HCT116 (cell line): ENCODE measurements at regions not wholly inside any gene's neighbourhood (a gene's known extent, or its start where the extent isn't known, plus 50 kb on each side); places are given as distances from the start of the nearest gene placed in this dataset.

Experiments
- ATAC-seq: fragments of 200-7000 bp; cut with Tn5 transposase; 2 replicates; pipeline ENCODE4 v1.9.1; 2020; ENCODE audit warnings: mild to moderate bottlenecking, moderate library complexity
- BruUV-seq: library from RNA; stranded (reverse); fragments of 400-500 nt; replicated peaks from 2 replicates; lab custom pipeline; 2021; lab: Mats Ljungman, UMichigan
- CTCF ChIA-PET: fragments of 300-600 bp; sonication (Branson Sonifier 250); formaldehyde crosslinking; loops from one replicate; lab custom pipeline; 2021; ENCODE audit warnings: antibody characterized with exemption; lab: Charles Lee
- POLR2A ChIA-PET: fragments of 300-600, 350-600 bp; sonication (Branson Sonifier 250); formaldehyde crosslinking; loops from one replicate; lab custom pipeline; 2021; ENCODE audit warnings: antibody characterized with exemption; lab: Charles Lee
- RAD21 ChIA-PET, 2 experiments: fragments of 300-600 bp; sonication (Branson Sonifier 250); formaldehyde crosslinking; loops; one replicate each; lab custom pipeline; 2023; ENCODE audit warnings: low total read pairs in 2 of 2; ENCODE audit not compliant: uncharacterized antibody in 2 of 2, unreplicated experiment in 2 of 2, low non-redundant PET in 1 of 2; lab: Charles Lee
- DNase-seq: peaks from one replicate; pipeline ENCODE4 v3.0.0-alpha.2; 2010; ENCODE audit warnings: low read depth, low spot score
- H2AFZ ChIP-seq: fragments of 200-600 bp; shearing (Covaris generic), sonication (generic); 2 replicates; pipeline ENCODE4 v1.6.1; 2017; ENCODE audit warnings: low read depth, mixed run types, mixed read lengths, antibody characterized with exemption, low read length; ENCODE audit not compliant: poor library complexity, severe bottlenecking
- H3K27ac ChIP-seq: 2 replicates; pipeline ENCODE4 v1.5.1; 2012; ENCODE audit warnings: low read depth, low read length
- H3K27me3 ChIP-seq: fragments of 200-600 bp; sonication (generic); 2 replicates; pipeline ENCODE4 v1.6.1; 2016; ENCODE audit warnings: mixed run types, low read length, mixed read lengths; ENCODE audit not compliant: insufficient read depth
- H3K36me3 ChIP-seq, 2 experiments: fragments of 200-500 bp in 1 of 2; fragments of 200-600 bp in 1 of 2; sonication (Bioruptor generic) in 1 of 2; sonication (generic) in 1 of 2; 2 replicates each; pipeline versions ENCODE4 v1.5.1 to v1.6.1; 2014 to 2016; ENCODE audit warnings: low read length in 2 of 2, inconsistent platforms in 1 of 2, mixed read lengths in 1 of 2, mixed run types in 1 of 2; ENCODE audit not compliant: insufficient read depth in 2 of 2, control insufficient read depth in 1 of 2
- H3K4me1 ChIP-seq, 2 experiments: fragments of 200-600 bp in 1 of 2; sonication (generic) in 1 of 2; 2 replicates each; pipeline versions ENCODE4 v1.5.1 to v1.6.1; 2012 to 2017; ENCODE audit warnings: low read length in 2 of 2, inconsistent platforms in 1 of 2, mild to moderate bottlenecking in 1 of 2, mixed read lengths in 1 of 2, mixed run types in 1 of 2, moderate library complexity in 1 of 2; ENCODE audit not compliant: insufficient read depth in 2 of 2, control insufficient read depth in 1 of 2
- H3K4me2 ChIP-seq: fragments of 200-600 bp; sonication (generic); 2 replicates; pipeline ENCODE4 v1.6.1; 2017; ENCODE audit warnings: mixed run types, low read length, mixed read lengths
- H3K4me3 ChIP-seq, 2 experiments: fragments of 200-600 bp in 1 of 2; sonication (generic) in 1 of 2; replicated peaks in 1 of 2; 2 replicates each; pipeline ENCODE4 v1.5.1; 2011 to 2016; ENCODE audit warnings: low read length in 2 of 2, control low read depth in 1 of 2, low read depth in 1 of 2, mild to moderate bottlenecking in 1 of 2, mixed read lengths in 1 of 2, mixed run types in 1 of 2
- H3K79me2 ChIP-seq: fragments of 200-600 bp; sonication (generic); 2 replicates; pipeline ENCODE4 v1.6.1; 2017; ENCODE audit warnings: mild to moderate bottlenecking, mixed run types, low read length, moderate library complexity, mixed read lengths; ENCODE audit not compliant: insufficient read depth
- H3K9ac ChIP-seq: fragments of 200-600 bp; sonication (generic); 2 replicates; pipeline ENCODE4 v1.6.1; 2016; ENCODE audit warnings: low read length, mixed read lengths
- H3K9me2 ChIP-seq: fragments of 200-600 bp; sonication (generic), shearing (Covaris generic); 2 replicates; pipeline ENCODE4 v1.6.1; 2017; ENCODE audit warnings: mixed run types, mild to moderate bottlenecking, moderate library complexity; ENCODE audit not compliant: insufficient read depth
- H3K9me3 ChIP-seq, 2 experiments: fragments of 200-500 bp in 1 of 2; fragments of 200-600 bp in 1 of 2; sonication (Bioruptor generic) in 1 of 2; sonication (generic) in 1 of 2; 2 replicates each; pipeline ENCODE4 v1.6.1; 2014 to 2017; ENCODE audit warnings: low read length in 2 of 2, mixed read lengths in 2 of 2, inconsistent platforms in 1 of 2, low read depth in 1 of 2, mild to moderate bottlenecking in 1 of 2, mixed run types in 1 of 2, moderate library complexity in 1 of 2; ENCODE audit not compliant: control insufficient read depth in 1 of 2, insufficient read depth in 1 of 2
- H4K20me1 ChIP-seq: fragments of 200-600 bp; sonication (generic), shearing (Covaris generic); 2 replicates; pipeline ENCODE4 v1.6.1; 2017; ENCODE audit warnings: mixed run types, mild to moderate bottlenecking, moderate library complexity; ENCODE audit not compliant: insufficient read depth
- ATF3 ChIP-seq: IDR thresholded peaks from 2 replicates; pipeline ENCODE4 v1.6.1; 2012
- CBX3 ChIP-seq: IDR thresholded peaks from 2 replicates; pipeline ENCODE4 v1.6.1; 2012; ENCODE audit warnings: low read depth
- CEBPB ChIP-seq: IDR thresholded peaks from 2 replicates; pipeline ENCODE4 v1.6.1; 2012; ENCODE audit warnings: low read depth
- EGR1 ChIP-seq: IDR thresholded peaks from 2 replicates; pipeline ENCODE4 v1.6.1; 2012; ENCODE audit warnings: low read depth
- ELF1 ChIP-seq: IDR thresholded peaks from 2 replicates; pipeline ENCODE4 v1.6.1; 2012; ENCODE audit warnings: low read depth, borderline replicate concordance
- EZH2 ChIP-seq: fragments of 200-600 bp; sonication (generic); IDR thresholded peaks from 2 replicates; pipeline ENCODE4 v1.6.1; 2017; ENCODE audit warnings: antibody characterized with exemption, mixed run types
- EZH2phosphoT487 ChIP-seq: fragments of 200-600 bp; IDR thresholded peaks from 2 replicates; pipeline ENCODE4 v1.6.1; 2018; ENCODE audit warnings: antibody characterized with exemption, borderline replicate concordance
- FOSL1 ChIP-seq: IDR thresholded peaks from 2 replicates; pipeline ENCODE4 v1.6.1; 2012; ENCODE audit warnings: low read depth
- MAX ChIP-seq: IDR thresholded peaks from 2 replicates; pipeline ENCODE4 v1.6.1; 2012
- POLR2A ChIP-seq: IDR thresholded peaks from 2 replicates; pipeline ENCODE4 v1.7.0; 2011; ENCODE audit warnings: borderline replicate concordance; ENCODE audit not compliant: insufficient read depth, insufficient read length; ENCODE audit errors: extremely low read depth
- POLR2AphosphoS5 ChIP-seq: IDR thresholded peaks from 2 replicates; pipeline ENCODE4 v1.6.1; 2011; ENCODE audit warnings: mild to moderate bottlenecking, low read depth, low read length, moderate library complexity
- RAD21 ChIP-seq: IDR thresholded peaks from 2 replicates; pipeline ENCODE4 v1.6.1; 2012; ENCODE audit warnings: low read depth, mild to moderate bottlenecking
- SIN3A ChIP-seq: IDR thresholded peaks from 2 replicates; pipeline ENCODE4 v1.6.1; 2012; ENCODE audit warnings: low read depth
- SP1 ChIP-seq: IDR thresholded peaks from 2 replicates; pipeline ENCODE4 v1.6.1; 2012; ENCODE audit warnings: low read depth
- SRF ChIP-seq: IDR thresholded peaks from 2 replicates; pipeline ENCODE4 v1.6.1; 2012; ENCODE audit warnings: low read depth
- YY1 ChIP-seq: IDR thresholded peaks from 2 replicates; pipeline ENCODE4 v1.6.1; 2011; ENCODE audit warnings: low read length, low read depth, moderate library complexity, mild to moderate bottlenecking; ENCODE audit not compliant: insufficient replicate concordance; ENCODE audit errors: extremely low read depth
- ZFX ChIP-seq: fragments of 450-650 bp; IDR thresholded peaks from 2 replicates; pipeline ENCODE4 v1.6.1; 2017
- ZNF274 ChIP-seq: fragments of 200-500 bp; sonication (Bioruptor generic); IDR thresholded peaks from 2 replicates; pipeline ENCODE4 v1.6.1; 2014; ENCODE audit warnings: mild to moderate bottlenecking, low read depth, low read length, inconsistent platforms
- intact Hi-C: fragments of 100-400 bp; cut with micrococcal nuclease; formaldehyde crosslinking; loops from 2 replicates; pipeline ENCODE4 v1.10.0; 2022
- TF ChIP-seq, protein P1 (sequence below): IDR thresholded peaks from 2 replicates; pipeline ENCODE4 v1.6.1; 2011; ENCODE audit warnings: mild to moderate bottlenecking, low read length, moderate library complexity; ENCODE audit not compliant: insufficient replicate concordance; ENCODE audit errors: extremely low read depth
- TF ChIP-seq, protein P2 (sequence below): IDR thresholded peaks from 2 replicates; pipeline ENCODE4 v1.6.1; 2012; ENCODE audit warnings: low read depth

- Histone ChIP-seq H3K36me3 (no peaks in the 10 kb centered on the region), H3K79me2 (no peaks in the 10 kb centered on the region), H3K27ac (no peak overlapping the region), H3K4me2 (no peak overlapping the region), H3K9me2 (no peaks in the 10 kb centered on the region), H3K27me3 (peaks cover 8% of the 10 kb centered on the region; the same call in 1 of the 2 replicates), H3K4me1 (no peaks in the 10 kb centered on the region), H4K20me1 (no peaks in the 10 kb centered on the region), H3K4me3 (no peak overlapping the region), H2AFZ (no peak overlapping the region), H3K9me3 (no peaks in the 10 kb centered on the region; a peak in 1 of 4 replicates), H3K9ac (no peak overlapping the region)
- intact Hi-C loops, result no loop called here
- no TSS peak for BruUV-seq
- ATAC-seq (no peak), DNase-seq (no peak)
- TF ChIP-seq EZH2phosphoT487 (no peak), ZFX (no peak), SRF (no peak), YY1 (no peak), CBX3 (no peak), RAD21 (no peak), EZH2 (no peak), MAX (no peak), SP1 (no peak), ATF3 (no peak), POLR2A (no peak), SIN3A (no peak), ZNF274 (no peak), FOSL1 (no peak), CEBPB (no peak), POLR2AphosphoS5 (no peak), ELF1 (no peak), EGR1 (no peak)
- TF ChIP-seq, protein P1, sequence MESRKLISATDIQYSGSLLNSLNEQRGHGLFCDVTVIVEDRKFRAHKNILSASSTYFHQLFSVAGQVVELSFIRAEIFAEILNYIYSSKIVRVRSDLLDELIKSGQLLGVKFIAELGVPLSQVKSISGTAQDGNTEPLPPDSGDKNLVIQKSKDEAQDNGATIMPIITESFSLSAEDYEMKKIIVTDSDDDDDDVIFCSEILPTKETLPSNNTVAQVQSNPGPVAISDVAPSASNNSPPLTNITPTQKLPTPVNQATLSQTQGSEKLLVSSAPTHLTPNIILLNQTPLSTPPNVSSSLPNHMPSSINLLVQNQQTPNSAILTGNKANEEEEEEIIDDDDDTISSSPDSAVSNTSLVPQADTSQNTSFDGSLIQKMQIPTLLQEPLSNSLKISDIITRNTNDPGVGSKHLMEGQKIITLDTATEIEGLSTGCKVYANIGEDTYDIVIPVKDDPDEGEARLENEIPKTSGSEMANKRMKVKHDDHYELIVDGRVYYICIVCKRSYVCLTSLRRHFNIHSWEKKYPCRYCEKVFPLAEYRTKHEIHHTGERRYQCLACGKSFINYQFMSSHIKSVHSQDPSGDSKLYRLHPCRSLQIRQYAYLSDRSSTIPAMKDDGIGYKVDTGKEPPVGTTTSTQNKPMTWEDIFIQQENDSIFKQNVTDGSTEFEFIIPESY, result no peak
- TF ChIP-seq, protein P2, sequence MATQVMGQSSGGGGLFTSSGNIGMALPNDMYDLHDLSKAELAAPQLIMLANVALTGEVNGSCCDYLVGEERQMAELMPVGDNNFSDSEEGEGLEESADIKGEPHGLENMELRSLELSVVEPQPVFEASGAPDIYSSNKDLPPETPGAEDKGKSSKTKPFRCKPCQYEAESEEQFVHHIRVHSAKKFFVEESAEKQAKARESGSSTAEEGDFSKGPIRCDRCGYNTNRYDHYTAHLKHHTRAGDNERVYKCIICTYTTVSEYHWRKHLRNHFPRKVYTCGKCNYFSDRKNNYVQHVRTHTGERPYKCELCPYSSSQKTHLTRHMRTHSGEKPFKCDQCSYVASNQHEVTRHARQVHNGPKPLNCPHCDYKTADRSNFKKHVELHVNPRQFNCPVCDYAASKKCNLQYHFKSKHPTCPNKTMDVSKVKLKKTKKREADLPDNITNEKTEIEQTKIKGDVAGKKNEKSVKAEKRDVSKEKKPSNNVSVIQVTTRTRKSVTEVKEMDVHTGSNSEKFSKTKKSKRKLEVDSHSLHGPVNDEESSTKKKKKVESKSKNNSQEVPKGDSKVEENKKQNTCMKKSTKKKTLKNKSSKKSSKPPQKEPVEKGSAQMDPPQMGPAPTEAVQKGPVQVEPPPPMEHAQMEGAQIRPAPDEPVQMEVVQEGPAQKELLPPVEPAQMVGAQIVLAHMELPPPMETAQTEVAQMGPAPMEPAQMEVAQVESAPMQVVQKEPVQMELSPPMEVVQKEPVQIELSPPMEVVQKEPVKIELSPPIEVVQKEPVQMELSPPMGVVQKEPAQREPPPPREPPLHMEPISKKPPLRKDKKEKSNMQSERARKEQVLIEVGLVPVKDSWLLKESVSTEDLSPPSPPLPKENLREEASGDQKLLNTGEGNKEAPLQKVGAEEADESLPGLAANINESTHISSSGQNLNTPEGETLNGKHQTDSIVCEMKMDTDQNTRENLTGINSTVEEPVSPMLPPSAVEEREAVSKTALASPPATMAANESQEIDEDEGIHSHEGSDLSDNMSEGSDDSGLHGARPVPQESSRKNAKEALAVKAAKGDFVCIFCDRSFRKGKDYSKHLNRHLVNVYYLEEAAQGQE, result no peak
- POLR2A ChIA-PET, result no interaction called here
- RAD21 ChIA-PET, result no interaction called here
- CTCF ChIA-PET, result no interaction called here
Observed at GRCh38 chr20:63062188-63063140, 55.7 kb upstream of the BHLHE23 start.
